ENCODE measurements at regions not wholly inside any gene's neighbourhood (a gene's known extent, or its start where the extent isn't known, plus 50 kb on each side); places are given as distances from the start of the nearest gene placed in this dataset.
A peak's percentile ranks its signal among the peaks of the same experiment; 100 is the strongest.

DNA sequence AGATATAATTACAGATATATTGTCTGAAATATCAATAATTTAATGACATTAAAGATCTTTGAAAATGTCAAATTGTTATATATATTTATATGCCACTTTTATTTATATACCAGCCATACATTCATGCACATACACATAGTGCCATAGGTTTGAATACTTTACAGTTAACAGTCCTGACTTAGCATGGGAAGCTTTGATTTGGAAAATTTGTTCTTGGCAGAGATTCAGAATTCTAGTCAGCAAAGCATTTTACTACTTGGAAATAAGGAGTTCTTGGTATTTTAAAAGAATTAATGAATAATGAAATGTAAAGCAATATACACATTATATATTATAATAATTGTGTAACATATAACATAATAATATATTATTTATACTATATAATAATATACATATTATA is 277.0 kb upstream of the PCDH20 start:
- H3K27ac ChIP-seq: no peak overlapping the region
- TF ChIP-seq, protein P1, sequence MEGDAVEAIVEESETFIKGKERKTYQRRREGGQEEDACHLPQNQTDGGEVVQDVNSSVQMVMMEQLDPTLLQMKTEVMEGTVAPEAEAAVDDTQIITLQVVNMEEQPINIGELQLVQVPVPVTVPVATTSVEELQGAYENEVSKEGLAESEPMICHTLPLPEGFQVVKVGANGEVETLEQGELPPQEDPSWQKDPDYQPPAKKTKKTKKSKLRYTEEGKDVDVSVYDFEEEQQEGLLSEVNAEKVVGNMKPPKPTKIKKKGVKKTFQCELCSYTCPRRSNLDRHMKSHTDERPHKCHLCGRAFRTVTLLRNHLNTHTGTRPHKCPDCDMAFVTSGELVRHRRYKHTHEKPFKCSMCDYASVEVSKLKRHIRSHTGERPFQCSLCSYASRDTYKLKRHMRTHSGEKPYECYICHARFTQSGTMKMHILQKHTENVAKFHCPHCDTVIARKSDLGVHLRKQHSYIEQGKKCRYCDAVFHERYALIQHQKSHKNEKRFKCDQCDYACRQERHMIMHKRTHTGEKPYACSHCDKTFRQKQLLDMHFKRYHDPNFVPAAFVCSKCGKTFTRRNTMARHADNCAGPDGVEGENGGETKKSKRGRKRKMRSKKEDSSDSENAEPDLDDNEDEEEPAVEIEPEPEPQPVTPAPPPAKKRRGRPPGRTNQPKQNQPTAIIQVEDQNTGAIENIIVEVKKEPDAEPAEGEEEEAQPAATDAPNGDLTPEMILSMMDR (IDR thresholded peaks at IDR 0.05): no peak
- intact Hi-C loops (cut with DNase I): no loop called here
- no peaks in the 10 kb centered on the region for H3K27me3 ChIP-seq
- no peaks in the 10 kb centered on the region for H3K9me3 ChIP-seq
- no peak overlapping the region for H3K4me3 ChIP-seq
- ATAC-seq (no peak), FAIRE-seq (no peak), DNase-seq (no peak)
- no peaks in the 10 kb centered on the region for H3K36me3 ChIP-seq
- H3K4me1 ChIP-seq: no peaks in the 10 kb centered on the region

DNA sequence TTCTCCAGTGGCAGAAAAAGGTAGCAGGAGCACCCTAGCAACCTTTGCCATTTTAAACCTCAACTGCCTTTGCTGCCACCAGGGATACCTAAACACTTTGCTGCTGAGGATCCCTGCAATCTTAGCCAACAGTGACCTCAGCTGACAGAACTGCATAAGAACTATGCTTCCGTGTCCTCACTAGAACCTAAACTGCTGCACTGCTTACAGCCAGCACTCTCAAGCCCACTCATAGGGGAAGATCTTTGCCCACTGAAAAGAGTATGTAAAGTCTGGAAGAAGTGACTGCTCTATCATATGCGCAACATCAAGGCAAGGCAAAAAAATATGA is 270.0 kb upstream of the PCDH20 start:
- ATAC-seq: peak in 2 of 4 donors; percentile 38 to 47
- no peaks in the 10 kb centered on the region for H3K9me3 ChIP-seq
- no peak overlapping the region for H3K27ac ChIP-seq
- H3K4me3 ChIP-seq: no peak overlapping the region
- H3K36me3 ChIP-seq: no peaks in the 10 kb centered on the region
- FAIRE-seq: no peak
- intact Hi-C loops (cut with DNase I): no loop called here
- no peaks in the 10 kb centered on the region for H3K4me1 ChIP-seq
- WGBS, 2 donors: 45 to 55% methylated on average over 2 of the region's 2 CpGs
- TF ChIP-seq, protein P1 (IDR thresholded peaks at IDR 0.05): no peak
- H3K27me3 ChIP-seq: no peaks in the 10 kb centered on the region
- no peak for DNase-seq

DNA sequence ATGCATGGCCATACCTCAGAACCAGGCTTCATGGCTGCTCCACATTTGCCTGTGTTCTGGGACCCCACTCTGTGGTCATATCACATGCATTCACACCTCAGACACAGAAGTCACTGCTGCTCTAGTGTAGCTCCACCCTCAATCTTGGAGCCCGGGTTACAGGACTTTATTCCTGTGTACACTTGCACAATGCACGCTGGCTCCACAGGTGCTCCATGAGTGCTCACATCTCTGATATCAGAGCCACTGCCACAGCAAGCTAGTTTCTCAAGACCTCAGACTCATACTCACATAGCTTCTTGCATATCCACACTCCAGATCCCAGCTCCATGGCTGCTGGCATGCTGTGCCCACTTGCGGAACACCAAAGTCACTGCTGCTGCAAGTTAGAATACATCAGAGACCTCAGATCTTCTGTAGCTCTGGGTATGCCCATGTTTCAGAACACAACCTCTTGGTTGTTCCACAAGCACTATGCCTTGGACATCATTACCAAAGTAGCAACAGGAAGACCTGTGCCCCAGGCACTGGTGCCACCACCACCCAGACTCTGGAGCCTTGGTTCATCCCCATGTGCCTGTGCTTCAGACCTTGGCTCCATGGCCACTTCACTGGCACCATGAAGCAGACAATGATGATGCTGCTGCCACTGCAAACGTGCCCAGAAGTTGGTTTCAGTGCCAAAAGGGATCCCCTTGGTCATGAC is 269.5 kb upstream of the PCDH20 start:
- TF ChIP-seq, protein P1 (IDR thresholded peaks at IDR 0.05): no peak
- DNase-seq (no peak), ATAC-seq (no peak), FAIRE-seq (no peak)
- intact Hi-C loops (cut with DNase I): no loop called here
- Histone ChIP-seq H3K27me3 (no peaks in the 10 kb centered on the region), H3K9me3 (no peaks in the 10 kb centered on the region), H3K27ac (no peak overlapping the region), H3K36me3 (no peaks in the 10 kb centered on the region), H3K4me3 (no peak overlapping the region), H3K4me1 (no peaks in the 10 kb centered on the region)
- WGBS, 2 donors: 52 to 77% methylated on average over 4 of the region's 4 CpGs

DNA sequence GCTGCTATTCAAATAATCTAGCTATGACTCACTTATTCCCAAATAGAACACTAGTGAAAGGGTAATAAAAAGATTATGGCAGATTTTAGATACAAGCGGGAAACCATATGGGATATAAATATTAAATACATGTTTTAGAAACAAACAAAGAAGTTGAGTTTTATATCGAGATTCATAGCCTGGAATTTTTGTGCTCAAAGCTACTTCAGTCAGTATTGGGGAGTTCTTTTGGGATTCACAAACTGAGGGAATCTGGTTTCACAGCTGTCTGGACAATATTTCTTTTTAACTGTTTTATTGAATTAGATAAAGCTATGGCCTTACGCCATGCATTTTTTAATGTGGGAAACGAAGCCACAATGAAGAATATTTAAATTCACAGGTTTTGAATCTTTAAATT is 257.1 kb upstream of the PCDH20 start:
- no peak overlapping the region for H3K4me3 ChIP-seq
- ATAC-seq: no peak
- no peaks in the 10 kb centered on the region for H3K4me1 ChIP-seq
- no peak for FAIRE-seq
- no peaks in the 10 kb centered on the region for H3K36me3 ChIP-seq
- intact Hi-C loops (cut with DNase I): no loop called here
- H3K27me3 ChIP-seq: no peaks in the 10 kb centered on the region
- TF ChIP-seq, protein P1 (IDR thresholded peaks at IDR 0.05): no peak
- H3K27ac ChIP-seq: no peak overlapping the region
- DNase-seq: no peak
- WGBS, 2 donors: 75 to 82% methylated on average over 4 of the region's 4 CpGs
- H3K9me3 ChIP-seq: no peaks in the 10 kb centered on the region

DNA sequence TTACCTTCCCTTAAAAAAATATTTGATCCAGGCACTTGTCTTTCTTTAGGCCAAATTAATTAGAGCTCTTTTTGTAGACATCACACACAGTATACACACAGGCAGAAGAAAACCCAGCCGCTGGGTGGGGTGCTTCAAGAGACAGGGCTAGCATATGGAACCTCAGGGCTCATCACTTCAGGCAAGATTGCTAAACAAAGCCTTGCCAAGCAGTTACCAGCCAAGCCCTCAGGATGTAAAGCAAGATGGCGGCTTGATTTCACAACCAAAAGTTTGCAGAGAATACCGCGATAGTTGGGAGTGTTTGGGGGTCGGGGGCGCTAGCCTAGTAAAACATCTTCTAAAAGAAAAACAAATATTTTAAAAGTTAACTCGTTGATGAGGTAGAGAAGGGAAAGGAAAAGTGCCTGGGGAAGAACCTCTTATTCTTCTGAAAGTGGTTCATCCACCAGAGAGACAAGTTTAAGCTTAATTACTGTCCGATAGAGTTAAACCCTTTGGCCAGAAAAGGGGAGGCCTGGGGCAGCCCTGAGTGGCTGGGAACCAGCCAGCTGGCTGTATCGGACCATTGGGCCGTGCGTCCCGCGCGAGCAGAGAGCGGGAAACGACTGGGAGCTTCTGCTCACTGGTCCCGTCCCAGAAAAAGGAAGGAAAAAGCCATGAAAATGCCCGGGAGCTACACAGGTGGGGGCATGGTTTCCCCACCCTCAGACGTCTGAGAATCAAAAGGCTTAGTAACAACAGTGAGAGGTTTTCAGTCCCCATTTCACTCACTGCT is 254.9 kb upstream of the PCDH20 start:
- no peaks in the 10 kb centered on the region for H3K27me3 ChIP-seq
- ATAC-seq: no peak
- H3K4me1 ChIP-seq: no peaks in the 10 kb centered on the region
- no peak for FAIRE-seq
- no peaks in the 10 kb centered on the region for H3K36me3 ChIP-seq
- no peak overlapping the region for H3K27ac ChIP-seq
- H3K4me3 ChIP-seq: no peak overlapping the region
- H3K9me3 ChIP-seq: no peaks in the 10 kb centered on the region
- intact Hi-C loops (cut with DNase I): no loop called here
- WGBS, 2 donors: 86 to 91% methylated on average over 19 of the region's 19 CpGs
- TF ChIP-seq, protein P1 (IDR thresholded peaks at IDR 0.05): no peak
- DNase-seq: no peak

Measured in pancreas (tissue), 10 donors.